HG03460 (cell line): ENCODE measurements at regions not wholly inside any gene's neighbourhood (a gene's known extent, or its start where the extent isn't known, plus 50 kb on each side); places are given as distances from the start of the nearest gene placed in this dataset.

Experiments used
- ATAC-seq: cut with Tn5 transposase; IDR thresholded peaks from one replicate; pipeline ENCODE4 v1.9.1; 2021; ENCODE audit not compliant: unreplicated experiment

GRCh38 chr12:74794522-74794921 is 256.9 kb downstream of the ATXN7L3B start:
- no peak for ATAC-seq

- no peak for ATAC-seq
These were observed 264.0 kb downstream of the ATXN7L3B start for GRCh38 chr12:74801625-74802024.

GRCh38 chr12:74816398-74817175 is 279.0 kb downstream of the ATXN7L3B start:
- ATAC-seq: no peak

GRCh38 chr12:74817499-74817898 is 279.9 kb downstream of the ATXN7L3B start:
- no peak for ATAC-seq

- ATAC-seq: no peak
These were observed 280.8 kb downstream of the ATXN7L3B start for GRCh38 chr12:74818412-74818811.

- ATAC-seq: no peak
These were observed 282.7 kb downstream of the ATXN7L3B start for GRCh38 chr12:74820324-74820723.

- ATAC-seq: no peak
These were observed 298.9 kb downstream of the ATXN7L3B start for GRCh38 chr12:74836567-74836966.

GRCh38 chr12:74846116-74846515 is 308.5 kb downstream of the ATXN7L3B start:
- ATAC-seq: no peak

- ATAC-seq: no peak
These were observed 309.5 kb downstream of the ATXN7L3B start for GRCh38 chr12:74847169-74847568.

GRCh38 chr12:74848006-74848405 is 310.4 kb downstream of the ATXN7L3B start:
- no peak for ATAC-seq

- no peak for ATAC-seq
These were observed 312.2 kb downstream of the ATXN7L3B start for GRCh38 chr12:74849801-74850200.

- ATAC-seq: no peak
These were observed 334.2 kb downstream of the ATXN7L3B start for GRCh38 chr12:74871817-74872216.

GRCh38 chr12:74885775-74886174 is 323.9 kb downstream of the KCNC2 start:
- ATAC-seq: no peak

- ATAC-seq: no peak
These were observed 320.6 kb downstream of the KCNC2 start for GRCh38 chr12:74889073-74889472.

- peak; percentile 43 for ATAC-seq
These were observed 319.9 kb downstream of the KCNC2 start for GRCh38 chr12:74889563-74890236.

GRCh38 chr12:74890237-74890599 is 319.4 kb downstream of the KCNC2 start:
- ATAC-seq: peak; percentile 93

- no peak for ATAC-seq
These were observed 318.5 kb downstream of the KCNC2 start for GRCh38 chr12:74891083-74891668.

- no peak for ATAC-seq
These were observed 317.5 kb downstream of the KCNC2 start for GRCh38 chr12:74892057-74892633.

GRCh38 chr12:74896186-74896585 is 313.5 kb downstream of the KCNC2 start:
- no peak for ATAC-seq

GRCh38 chr12:74897425-74898211 is 312.0 kb downstream of the KCNC2 start:
- ATAC-seq: no peak
